H1 (cell line): ENCODE measurements at regions not wholly inside any gene's neighbourhood (a gene's known extent, or its start where the extent isn't known, plus 50 kb on each side); places are given as distances from the start of the nearest gene placed in this dataset.

Experiments used
- CBX8 ChIP-seq: fragments of 300-800, 300-1000 bp; sonication (generic); IDR thresholded peaks from 2 replicates; pipeline ENCODE4 v1.7.1; 2016; ENCODE audit warnings: low read depth, low read length, borderline replicate concordance
- CHD1 ChIP-seq: IDR thresholded peaks from 2 replicates; pipeline ENCODE4 v1.6.1; 2012; ENCODE audit warnings: low read depth, low read length, improper control_type of control experiment
- PHF8 ChIP-seq: fragments of 200-600 bp; sonication (generic); conservative IDR thresholded peaks from 2 replicates; pipeline ENCODE4 v1.7.1; 2012; ENCODE audit warnings: low read depth, mild to moderate bottlenecking, inconsistent platforms, low read length, moderate library complexity
- SRF ChIP-seq: IDR thresholded peaks from 2 replicates; pipeline ENCODE4 v1.6.1; 2011; ENCODE audit warnings: mild to moderate bottlenecking, low read depth, low read length, moderate library complexity

GRCh38 chr2:41111836-41112627 lies 660.1 kb upstream of the SLC8A1 start (continued):
- TF ChIP-seq CBX8 = no peak
- no peak for TF ChIP-seq SRF
- TF ChIP-seq PHF8 = no peak
- no peak for TF ChIP-seq CHD1
